GM12891 (cell line): ENCODE measurements at regions not wholly inside any gene's neighbourhood (a gene's known extent, or its start where the extent isn't known, plus 50 kb on each side); places are given as distances from the start of the nearest gene placed in this dataset.

ENCODE experiments used
- POLR2A ChIP-seq: IDR thresholded peaks from 2 replicates; pipeline ENCODE4 v1.6.1; 2011; ENCODE audit warnings: low read depth, low read length, control low read depth
- POLR2AphosphoS5 ChIP-seq: IDR thresholded peaks from 2 replicates; pipeline ENCODE4 v1.6.1; 2011; ENCODE audit warnings: low read depth, low read length, control low read depth
- TAF1 ChIP-seq: IDR thresholded peaks from 2 replicates; pipeline ENCODE4 v1.6.1; 2011; ENCODE audit warnings: low read depth, low read length, control low read depth

DNA sequence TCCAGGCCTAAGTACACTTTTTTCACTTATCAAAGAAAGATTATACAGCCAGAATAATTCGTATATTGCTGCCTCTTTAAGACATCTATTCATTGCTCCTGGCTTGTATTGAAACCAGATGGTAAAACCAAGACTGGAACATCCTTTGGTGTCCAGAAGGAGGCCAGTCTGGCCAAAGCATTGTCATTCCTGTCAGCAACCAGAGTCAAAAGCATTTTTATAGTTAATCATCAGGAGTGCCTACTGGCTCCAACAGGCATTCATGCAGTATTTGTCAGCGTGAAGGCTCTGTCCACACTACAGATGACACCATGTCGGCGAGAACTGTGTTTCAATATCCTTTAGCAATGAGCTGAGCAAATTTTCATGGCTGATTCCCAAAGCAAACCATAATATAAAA lies 118.0 kb upstream of the G2E3 start:
- no peak for TF ChIP-seq POLR2AphosphoS5
- no peak for TF ChIP-seq POLR2A
- TF ChIP-seq TAF1, result no peak
